ENCODE measurements at regions not wholly inside any gene's neighbourhood (a gene's known extent, or its start where the extent isn't known, plus 50 kb on each side); places are given as distances from the start of the nearest gene placed in this dataset.

DNA sequence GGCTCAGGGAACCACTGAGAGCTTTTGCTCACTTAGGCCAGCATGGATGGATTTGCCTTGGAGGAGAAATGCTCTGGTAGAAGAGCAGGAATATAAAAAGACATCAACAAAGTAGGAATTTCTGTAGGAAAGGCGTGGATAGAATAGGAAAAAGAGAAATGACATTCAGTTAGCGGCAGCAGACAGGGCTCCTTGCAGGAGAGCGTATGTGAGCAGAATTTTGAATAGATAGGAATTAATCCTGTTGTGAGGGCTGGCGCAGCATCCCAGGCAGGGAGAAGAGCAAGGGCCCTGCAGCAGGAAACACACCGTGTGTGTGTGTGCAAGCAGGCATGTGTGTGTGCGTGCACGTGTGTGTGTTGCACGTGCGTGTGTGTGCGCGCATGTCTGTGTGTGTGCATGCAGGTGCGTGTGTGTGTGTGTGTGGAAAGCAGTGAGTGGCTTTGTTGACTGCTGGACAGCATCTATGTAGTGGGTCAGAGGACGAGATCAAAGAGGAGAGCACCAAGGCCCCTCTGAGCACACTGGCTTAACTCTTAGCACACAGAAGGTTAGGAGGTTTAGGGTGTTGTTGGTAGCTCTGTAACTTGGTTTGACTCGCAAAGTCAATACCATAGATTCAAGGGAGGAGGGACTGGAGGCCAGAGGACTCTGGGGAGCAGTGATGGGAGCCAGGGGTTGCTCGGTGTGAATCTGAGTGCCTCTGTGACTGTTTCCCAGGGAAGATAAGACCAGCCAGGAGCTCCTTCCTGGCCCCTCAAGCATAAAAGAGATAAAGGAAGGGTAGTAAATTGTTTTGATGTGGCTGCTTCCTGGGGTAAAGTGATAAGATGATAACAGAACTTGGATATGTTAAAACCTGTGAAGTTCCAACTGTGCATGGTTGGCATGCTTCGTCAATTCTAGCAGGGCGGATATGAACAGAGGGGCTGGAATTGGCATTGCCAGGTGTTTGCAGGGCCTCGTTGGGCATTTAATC, 639.5 kb downstream of the NR2F2 start:
- TF ChIP-seq TAF1 (IDR thresholded peaks at IDR 0.05; ENCODE audit: low read depth) (no peak), TCF12 (IDR thresholded peaks at IDR 0.05; ENCODE audit: low read depth) (no peak), MAX (IDR thresholded peaks at IDR 0.05) (no peak), CREB1 (IDR thresholded peaks at IDR 0.05; ENCODE audit: low read depth) (no peak), TEAD4 (IDR thresholded peaks at IDR 0.05) (no peak), YY1 (IDR thresholded peaks at IDR 0.05; ENCODE audit: low read depth) (no peak), EP300 (IDR thresholded peaks at IDR 0.05; ENCODE audit: borderline replicate concordance) (no peak), CEBPB (IDR thresholded peaks at IDR 0.05) (no peak), RAD21 (IDR thresholded peaks at IDR 0.05; ENCODE audit: low read depth) (no peak), FOXM1 (IDR thresholded peaks at IDR 0.05; ENCODE audit: borderline replicate concordance, low read depth) (no peak), USF1 (IDR thresholded peaks at IDR 0.05) (no peak), EGR1 (IDR thresholded peaks at IDR 0.05) (no peak)
- TF ChIP-seq, protein P1, sequence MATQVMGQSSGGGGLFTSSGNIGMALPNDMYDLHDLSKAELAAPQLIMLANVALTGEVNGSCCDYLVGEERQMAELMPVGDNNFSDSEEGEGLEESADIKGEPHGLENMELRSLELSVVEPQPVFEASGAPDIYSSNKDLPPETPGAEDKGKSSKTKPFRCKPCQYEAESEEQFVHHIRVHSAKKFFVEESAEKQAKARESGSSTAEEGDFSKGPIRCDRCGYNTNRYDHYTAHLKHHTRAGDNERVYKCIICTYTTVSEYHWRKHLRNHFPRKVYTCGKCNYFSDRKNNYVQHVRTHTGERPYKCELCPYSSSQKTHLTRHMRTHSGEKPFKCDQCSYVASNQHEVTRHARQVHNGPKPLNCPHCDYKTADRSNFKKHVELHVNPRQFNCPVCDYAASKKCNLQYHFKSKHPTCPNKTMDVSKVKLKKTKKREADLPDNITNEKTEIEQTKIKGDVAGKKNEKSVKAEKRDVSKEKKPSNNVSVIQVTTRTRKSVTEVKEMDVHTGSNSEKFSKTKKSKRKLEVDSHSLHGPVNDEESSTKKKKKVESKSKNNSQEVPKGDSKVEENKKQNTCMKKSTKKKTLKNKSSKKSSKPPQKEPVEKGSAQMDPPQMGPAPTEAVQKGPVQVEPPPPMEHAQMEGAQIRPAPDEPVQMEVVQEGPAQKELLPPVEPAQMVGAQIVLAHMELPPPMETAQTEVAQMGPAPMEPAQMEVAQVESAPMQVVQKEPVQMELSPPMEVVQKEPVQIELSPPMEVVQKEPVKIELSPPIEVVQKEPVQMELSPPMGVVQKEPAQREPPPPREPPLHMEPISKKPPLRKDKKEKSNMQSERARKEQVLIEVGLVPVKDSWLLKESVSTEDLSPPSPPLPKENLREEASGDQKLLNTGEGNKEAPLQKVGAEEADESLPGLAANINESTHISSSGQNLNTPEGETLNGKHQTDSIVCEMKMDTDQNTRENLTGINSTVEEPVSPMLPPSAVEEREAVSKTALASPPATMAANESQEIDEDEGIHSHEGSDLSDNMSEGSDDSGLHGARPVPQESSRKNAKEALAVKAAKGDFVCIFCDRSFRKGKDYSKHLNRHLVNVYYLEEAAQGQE (IDR thresholded peaks at IDR 0.05; ENCODE audit: low read depth): no peak
